Karpas-422 (cell line): ENCODE measurements at regions not wholly inside any gene's neighbourhood (a gene's known extent, or its start where the extent isn't known, plus 50 kb on each side); places are given as distances from the start of the nearest gene placed in this dataset.

Experiments used
- DNase-seq: peaks from one replicate; pipeline ENCODE4 v3.0.0-alpha.2; 2015
- H2AFZ ChIP-seq: fragments of 200-600 bp; sonication (generic); 2 replicates; pipeline ENCODE4 v1.6.1; 2014; ENCODE audit warnings: antibody characterized with exemption, low read length, mixed read lengths
- H3K27ac ChIP-seq: fragments of 200-600 bp; sonication (generic); 2 replicates; pipeline ENCODE4 v1.5.1; 2014; ENCODE audit warnings: mild to moderate bottlenecking, low read length, moderate library complexity
- H3K27me3 ChIP-seq: fragments of 200-600 bp; sonication (generic); 2 replicates; pipeline ENCODE4 v1.6.1; 2014; ENCODE audit warnings: low read length, mixed read lengths
- H3K36me3 ChIP-seq: fragments of 200-600 bp; sonication (generic); 2 replicates; pipeline ENCODE4 v1.6.1; 2014; ENCODE audit warnings: low read length, mixed read lengths; ENCODE audit not compliant: insufficient read depth
- H3K4me1 ChIP-seq: fragments of 200-600 bp; sonication (generic); 2 replicates; pipeline ENCODE4 v1.6.1; 2014; ENCODE audit warnings: mild to moderate bottlenecking, low read length, mixed read lengths
- H3K4me2 ChIP-seq: fragments of 200-600 bp; sonication (generic); 2 replicates; pipeline ENCODE4 v1.6.1; 2014; ENCODE audit warnings: low read length, low read depth, mild to moderate bottlenecking; ENCODE audit not compliant: poor library complexity, severe bottlenecking
- H3K4me3 ChIP-seq: fragments of 200-600 bp; sonication (generic); 2 replicates; pipeline ENCODE4 v1.5.1; 2014; ENCODE audit warnings: mild to moderate bottlenecking, antibody characterized with exemption, low read length, mixed read lengths
- H3K79me2 ChIP-seq: fragments of 200-600 bp; sonication (generic); 2 replicates; pipeline ENCODE4 v1.6.1; 2014; ENCODE audit warnings: mild to moderate bottlenecking, low read length, mixed read lengths
- H3K9ac ChIP-seq: fragments of 200-600 bp; sonication (generic); 2 replicates; pipeline ENCODE4 v1.6.0; 2014; ENCODE audit warnings: low read length
- H3K9me2 ChIP-seq: fragments of 200-600 bp; sonication (generic), shearing (Covaris generic); replicated peaks from 2 replicates; pipeline ENCODE4 v1.6.0; 2014; ENCODE audit warnings: mild to moderate bottlenecking, low read length, moderate library complexity; ENCODE audit not compliant: insufficient read depth
- H3K9me3 ChIP-seq: fragments of 300-700, 200-600 bp; sonication (generic); 2 replicates; pipeline ENCODE4 v1.6.1; 2014; ENCODE audit warnings: low read length, mixed read lengths
- H4K20me1 ChIP-seq: fragments of 200-600 bp; sonication (generic); 2 replicates; pipeline ENCODE4 v1.6.1; 2014; ENCODE audit warnings: mild to moderate bottlenecking, antibody characterized with exemption, low read length, low read depth; ENCODE audit not compliant: insufficient read depth

- H2AFZ ChIP-seq, result no peak overlapping the region
- H3K27ac ChIP-seq, result no peak overlapping the region
- DNase-seq, result no peak
- no peak overlapping the region for H3K9ac ChIP-seq
- H3K79me2 ChIP-seq, result no peaks in the 10 kb centered on the region
- no peaks in the 10 kb centered on the region for H3K9me2 ChIP-seq
- H3K4me2 ChIP-seq, result no peak overlapping the region
- no peak overlapping the region for H3K4me3 ChIP-seq
- H3K27me3 ChIP-seq, result no peaks in the 10 kb centered on the region
- H3K9me3 ChIP-seq, result no peaks in the 10 kb centered on the region
- no peaks in the 10 kb centered on the region for H3K36me3 ChIP-seq
- H3K4me1 ChIP-seq, result no peaks in the 10 kb centered on the region
- no peaks in the 10 kb centered on the region for H4K20me1 ChIP-seq
Measured at GRCh38 chr16:85232369-85233142, 120.3 kb upstream of the CIBAR2 start.

- Histone ChIP-seq H3K27ac (no peak overlapping the region), H3K79me2 (no peaks in the 10 kb centered on the region), H2AFZ (no peak overlapping the region), H3K27me3 (no peaks in the 10 kb centered on the region), H3K4me3 (no peak overlapping the region), H3K36me3 (no peaks in the 10 kb centered on the region), H3K4me1 (no peaks in the 10 kb centered on the region), H3K9me2 (no peaks in the 10 kb centered on the region), H3K9ac (no peak overlapping the region), H3K9me3 (no peaks in the 10 kb centered on the region), H3K4me2 (no peak overlapping the region), H4K20me1 (no peaks in the 10 kb centered on the region)
- DNase-seq, result no peak
Measured at GRCh38 chr16:85233516-85233915, 121.2 kb upstream of the CIBAR2 start.

- H3K79me2 ChIP-seq, result no peaks in the 10 kb centered on the region
- H3K9me2 ChIP-seq, result no peaks in the 10 kb centered on the region
- no peaks in the 10 kb centered on the region for H3K9me3 ChIP-seq
- H3K36me3 ChIP-seq, result no peaks in the 10 kb centered on the region
- no peak overlapping the region for H3K27ac ChIP-seq
- H2AFZ ChIP-seq, result no peak overlapping the region
- no peak overlapping the region for H3K9ac ChIP-seq
- DNase-seq, result no peak
- H3K27me3 ChIP-seq, result no peaks in the 10 kb centered on the region
- H3K4me1 ChIP-seq, result no peaks in the 10 kb centered on the region
- H3K4me2 ChIP-seq, result no peak overlapping the region
- H4K20me1 ChIP-seq, result no peaks in the 10 kb centered on the region
- H3K4me3 ChIP-seq, result no peak overlapping the region
Measured at GRCh38 chr16:85234310-85235204, 122.3 kb upstream of the CIBAR2 start.

GRCh38 chr16:85235991-85236817 is 123.9 kb upstream of the CIBAR2 start:
- Histone ChIP-seq H3K9ac (no peak overlapping the region), H3K9me2 (no peaks in the 10 kb centered on the region), H3K27ac (no peak overlapping the region), H3K4me2 (no peak overlapping the region), H3K36me3 (no peaks in the 10 kb centered on the region), H3K9me3 (no peaks in the 10 kb centered on the region), H2AFZ (no peak overlapping the region), H3K27me3 (no peaks in the 10 kb centered on the region), H4K20me1 (no peaks in the 10 kb centered on the region), H3K4me1 (no peaks in the 10 kb centered on the region), H3K4me3 (no peak overlapping the region), H3K79me2 (no peaks in the 10 kb centered on the region)
- DNase-seq, result no peak

GRCh38 chr16:85236818-85237150 is 124.5 kb upstream of the CIBAR2 start:
- Histone ChIP-seq H3K9me3 (no peaks in the 10 kb centered on the region), H3K4me3 (no peak overlapping the region), H3K9me2 (no peaks in the 10 kb centered on the region), H3K4me1 (no peaks in the 10 kb centered on the region), H3K79me2 (no peaks in the 10 kb centered on the region), H3K27ac (no peak overlapping the region), H2AFZ (no peak overlapping the region), H3K9ac (no peak overlapping the region), H4K20me1 (no peaks in the 10 kb centered on the region), H3K27me3 (no peaks in the 10 kb centered on the region), H3K36me3 (no peaks in the 10 kb centered on the region), H3K4me2 (no peak overlapping the region)
- no peak for DNase-seq

GRCh38 chr16:85237817-85238216 is 125.5 kb upstream of the CIBAR2 start:
- no peak overlapping the region for H3K9ac ChIP-seq
- H3K27ac ChIP-seq, result no peak overlapping the region
- no peak overlapping the region for H3K4me3 ChIP-seq
- no peaks in the 10 kb centered on the region for H3K4me1 ChIP-seq
- no peaks in the 10 kb centered on the region for H3K9me2 ChIP-seq
- H3K36me3 ChIP-seq, result no peaks in the 10 kb centered on the region
- no peak overlapping the region for H3K4me2 ChIP-seq
- H3K9me3 ChIP-seq, result no peaks in the 10 kb centered on the region
- no peaks in the 10 kb centered on the region for H3K79me2 ChIP-seq
- H4K20me1 ChIP-seq, result no peaks in the 10 kb centered on the region
- no peak overlapping the region for H2AFZ ChIP-seq
- no peaks in the 10 kb centered on the region for H3K27me3 ChIP-seq
- no peak for DNase-seq

GRCh38 chr16:85238233-85238647 is 126.0 kb upstream of the CIBAR2 start:
- Histone ChIP-seq H3K9me3 (no peaks in the 10 kb centered on the region), H2AFZ (no peak overlapping the region), H3K4me1 (no peaks in the 10 kb centered on the region), H3K4me3 (no peak overlapping the region), H3K36me3 (no peaks in the 10 kb centered on the region), H3K27me3 (no peaks in the 10 kb centered on the region), H4K20me1 (no peaks in the 10 kb centered on the region), H3K9ac (no peak overlapping the region), H3K4me2 (no peak overlapping the region), H3K27ac (no peak overlapping the region), H3K79me2 (no peaks in the 10 kb centered on the region), H3K9me2 (no peaks in the 10 kb centered on the region)
- DNase-seq, result no peak

GRCh38 chr16:85239239-85239638 is 127.0 kb upstream of the CIBAR2 start:
- no peaks in the 10 kb centered on the region for H3K36me3 ChIP-seq
- no peaks in the 10 kb centered on the region for H3K9me3 ChIP-seq
- H3K27ac ChIP-seq, result no peak overlapping the region
- H3K79me2 ChIP-seq, result no peaks in the 10 kb centered on the region
- H3K4me2 ChIP-seq, result no peak overlapping the region
- H3K9ac ChIP-seq, result no peak overlapping the region
- no peaks in the 10 kb centered on the region for H3K4me1 ChIP-seq
- no peaks in the 10 kb centered on the region for H3K9me2 ChIP-seq
- H2AFZ ChIP-seq, result no peak overlapping the region
- DNase-seq, result no peak
- H3K4me3 ChIP-seq, result no peak overlapping the region
- no peaks in the 10 kb centered on the region for H4K20me1 ChIP-seq
- no peaks in the 10 kb centered on the region for H3K27me3 ChIP-seq
